Erythroblast (primary cell): ENCODE measurements at regions not wholly inside any gene's neighbourhood (a gene's known extent, or its start where the extent isn't known, plus 50 kb on each side); places are given as distances from the start of the nearest gene placed in this dataset.

Experiments used
- GATA1 ChIP-seq: IDR thresholded peaks from 2 replicates; pipeline ENCODE4 v1.6.1; 2011; ENCODE audit warnings: low read depth, mild to moderate bottlenecking, control low read depth, low read length, moderate library complexity
- POLR2A ChIP-seq: IDR thresholded peaks from 2 replicates; pipeline ENCODE4 v1.6.1; 2011; ENCODE audit warnings: mild to moderate bottlenecking, low read length

DNA sequence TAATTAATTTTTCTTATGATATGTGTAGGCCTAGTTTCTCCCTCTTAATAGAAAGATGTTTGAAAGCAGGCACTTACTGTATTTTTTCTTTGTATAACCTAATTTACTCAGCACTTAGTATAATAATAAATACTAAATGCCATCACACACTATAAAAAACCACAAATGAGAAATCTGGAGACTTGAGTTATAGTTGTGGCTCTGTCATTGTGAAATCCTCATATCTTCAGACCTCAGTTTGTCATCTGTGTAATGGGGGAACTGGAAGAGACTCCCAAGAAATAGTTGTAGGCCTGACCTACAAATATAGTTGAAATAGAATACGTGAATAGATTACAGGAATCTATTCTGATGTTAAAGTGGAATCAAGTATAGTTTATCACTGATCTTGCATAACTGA, 287.6 kb upstream of the DPH6 start:
- TF ChIP-seq POLR2A (no peak), GATA1 (no peak)
